ENCODE measurements at regions not wholly inside any gene's neighbourhood (a gene's known extent, or its start where the extent isn't known, plus 50 kb on each side); places are given as distances from the start of the nearest gene placed in this dataset.

DNA sequence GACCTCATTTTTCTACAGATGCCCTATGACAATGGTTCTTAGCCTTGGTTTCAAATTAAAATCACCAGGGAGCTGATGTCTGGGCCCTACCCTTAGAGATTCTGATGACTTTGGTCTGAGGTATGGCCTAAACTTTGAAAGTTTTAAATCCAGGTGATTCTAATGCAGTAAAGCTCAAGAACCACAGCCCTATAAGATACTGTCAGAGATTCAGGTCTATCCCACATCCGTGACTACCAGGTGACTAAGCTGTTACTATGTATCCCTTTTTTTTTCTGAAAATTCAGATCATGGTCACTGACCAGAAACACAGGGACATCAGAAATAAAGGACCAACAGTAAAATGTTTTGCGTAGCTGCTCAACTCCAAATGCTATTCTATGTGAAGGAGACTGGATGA is 148.8 kb upstream of the BMP4 start:
- TF ChIP-seq EZH2phosphoT487 (IDR thresholded peaks at IDR 0.05; ENCODE audit: insufficient read depth, low read depth) = no peak
- TF ChIP-seq EZH2 (IDR thresholded peaks at IDR 0.05; ENCODE audit: insufficient read depth, poor library complexity, severe bottlenecking) = no peak

Data from GM23248 (cell line).